HG02973 (cell line): ENCODE measurements at regions not wholly inside any gene's neighbourhood (a gene's known extent, or its start where the extent isn't known, plus 50 kb on each side); places are given as distances from the start of the nearest gene placed in this dataset.

ENCODE experiments used
- ATAC-seq: cut with Tn5 transposase; IDR thresholded peaks from one replicate; pipeline ENCODE4 v1.9.1; 2021; ENCODE audit warnings: moderate library complexity; ENCODE audit not compliant: unreplicated experiment

DNA sequence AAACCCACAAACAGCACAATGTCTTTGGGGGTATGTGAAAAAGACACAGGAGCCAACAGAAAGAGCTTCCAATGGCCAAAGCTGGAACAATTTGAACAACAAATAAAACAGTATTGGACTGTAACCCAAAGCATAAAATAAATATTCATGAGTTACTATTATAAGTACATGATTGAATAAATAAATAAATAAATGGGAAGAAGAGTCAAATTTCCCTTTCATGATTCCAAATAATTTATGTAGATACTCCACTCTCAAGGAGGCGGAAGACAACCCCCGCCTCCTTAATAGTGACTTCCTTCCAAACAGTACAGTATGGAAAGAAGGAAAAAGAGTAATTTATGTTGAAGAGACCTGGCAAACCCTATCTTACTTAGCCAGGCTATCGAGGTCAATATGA is 124.4 kb upstream of the P2RY1 start:
- no peak for ATAC-seq

DNA sequence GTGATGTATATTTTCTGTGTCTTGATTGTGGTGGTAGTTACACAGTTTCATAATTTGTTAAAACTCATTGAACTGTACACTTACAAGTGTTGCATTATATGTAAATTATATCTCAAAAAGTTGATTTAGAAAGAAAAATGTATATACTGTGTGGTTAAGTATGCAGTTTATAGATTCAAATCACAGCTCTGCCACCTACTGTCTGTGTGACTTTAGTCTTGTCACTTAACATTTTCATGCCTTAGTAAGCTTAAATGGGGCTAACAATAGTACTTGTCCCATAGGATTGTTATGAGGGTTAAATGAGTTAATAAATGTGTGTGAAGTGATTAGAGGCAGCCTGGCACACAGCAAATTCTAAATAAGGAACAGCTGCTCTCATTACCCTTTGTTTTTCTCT is 120.9 kb upstream of the P2RY1 start:
- no peak for ATAC-seq

DNA sequence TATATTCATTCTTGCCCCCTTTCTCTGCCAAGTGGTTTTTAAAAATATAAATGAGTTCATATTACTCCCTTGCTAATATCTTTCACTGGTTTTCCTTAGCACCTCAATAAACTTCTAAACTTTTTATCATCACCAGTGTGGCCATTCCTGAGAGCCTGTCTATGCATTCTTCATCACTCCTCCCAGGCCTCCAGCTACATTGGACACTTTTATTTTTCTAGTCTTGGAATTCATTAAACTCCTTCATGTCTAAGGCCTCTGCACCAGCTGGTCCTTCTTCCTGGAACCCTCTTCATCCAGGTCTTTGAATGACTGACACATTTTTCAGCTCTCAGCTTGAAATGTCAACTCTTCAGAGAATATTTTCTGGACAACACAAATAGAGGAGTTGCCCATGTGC is 120.4 kb upstream of the P2RY1 start:
- ATAC-seq = no peak

DNA sequence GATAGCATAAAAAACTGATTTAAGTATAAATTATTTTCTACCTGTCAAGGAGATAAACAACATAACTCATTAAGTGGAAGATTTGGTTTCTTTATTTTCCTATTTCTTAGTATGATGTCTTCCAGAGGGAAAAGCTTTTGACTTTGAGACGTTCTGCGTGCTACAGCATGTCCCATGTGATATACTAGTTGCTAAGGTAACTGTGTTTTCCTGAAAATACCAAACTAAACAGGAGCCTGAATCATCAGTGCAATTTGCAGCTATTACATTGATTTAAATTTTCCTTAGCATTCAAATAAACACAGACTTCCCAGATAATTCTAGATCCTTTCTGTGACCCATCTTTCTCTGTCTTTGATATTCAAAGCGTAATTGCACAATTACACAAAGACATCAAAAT is 117.7 kb upstream of the P2RY1 start:
- ATAC-seq = no peak

DNA sequence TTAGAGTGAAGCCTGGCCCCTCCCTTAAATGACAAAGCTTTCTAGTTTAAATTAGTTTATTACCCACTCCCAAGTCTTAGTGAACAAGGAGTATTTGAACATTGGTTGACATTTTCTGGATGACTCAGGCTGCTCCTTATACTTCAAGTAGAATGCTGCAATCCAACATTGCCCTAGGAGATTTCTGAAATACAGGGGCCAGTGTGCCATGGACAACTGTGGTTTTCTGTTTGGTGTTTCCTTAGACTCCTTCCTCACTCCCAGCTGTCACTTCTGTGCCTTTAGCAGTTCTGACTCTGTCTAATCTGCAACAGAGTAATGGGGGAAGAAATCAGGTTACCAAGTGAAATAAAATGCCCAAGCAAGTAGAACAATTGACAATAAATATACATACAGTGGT is 116.1 kb upstream of the P2RY1 start:
- no peak for ATAC-seq

DNA sequence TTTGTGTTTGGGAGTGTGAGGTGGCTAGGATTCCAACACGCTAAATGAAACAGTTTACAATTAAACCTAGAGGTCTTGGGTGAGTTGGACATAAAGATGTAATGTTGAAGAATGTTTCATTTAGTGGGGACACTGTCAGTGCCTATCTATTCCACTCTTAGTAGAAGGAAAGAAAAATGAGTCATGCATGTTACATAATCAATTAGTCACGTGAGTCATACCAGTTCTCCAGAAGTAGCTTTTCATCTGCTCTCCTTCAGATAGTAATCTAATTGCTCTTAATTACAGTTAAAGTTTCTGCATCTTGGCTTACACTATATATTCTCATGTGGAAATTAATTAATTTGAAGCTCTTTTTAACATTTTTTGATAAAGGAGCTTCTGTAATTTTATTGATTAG is 115.7 kb upstream of the P2RY1 start:
- no peak for ATAC-seq

DNA sequence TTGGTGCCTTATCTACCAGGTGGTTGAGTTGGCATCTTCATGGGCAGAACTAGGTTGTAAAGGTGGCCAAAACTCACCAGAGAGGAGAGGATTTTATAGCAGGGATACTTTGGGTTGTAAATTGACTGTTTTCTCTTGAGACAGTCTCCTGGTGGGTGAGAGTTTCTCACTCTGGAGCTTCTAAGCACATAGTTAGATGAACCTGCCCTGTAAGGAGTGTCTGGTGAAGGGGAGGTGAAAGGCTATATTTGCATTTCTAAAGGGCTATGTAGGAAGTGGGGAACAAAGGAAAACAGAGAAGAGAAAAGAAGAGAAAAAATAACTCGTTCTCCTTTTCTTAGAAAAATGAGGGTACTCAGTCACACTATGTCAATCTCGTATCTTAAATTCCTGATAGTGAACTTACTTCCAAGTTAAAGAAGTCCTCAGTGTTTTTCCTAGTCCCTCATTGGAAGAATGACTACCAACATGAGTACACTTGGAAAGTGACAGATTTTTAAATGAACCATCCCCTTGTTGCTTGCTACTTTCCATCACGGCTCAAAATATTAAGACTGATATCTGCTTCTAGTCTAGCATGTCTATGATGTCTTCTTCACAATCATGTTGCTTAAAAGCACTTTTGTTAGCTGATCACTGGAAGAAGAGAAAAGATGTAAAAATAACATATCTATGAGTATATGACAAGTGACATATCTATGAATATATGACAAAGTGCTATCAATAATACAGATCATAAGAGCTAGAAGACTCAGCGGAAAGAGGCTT is 113.8 kb upstream of the P2RY1 start:
- no peak for ATAC-seq

DNA sequence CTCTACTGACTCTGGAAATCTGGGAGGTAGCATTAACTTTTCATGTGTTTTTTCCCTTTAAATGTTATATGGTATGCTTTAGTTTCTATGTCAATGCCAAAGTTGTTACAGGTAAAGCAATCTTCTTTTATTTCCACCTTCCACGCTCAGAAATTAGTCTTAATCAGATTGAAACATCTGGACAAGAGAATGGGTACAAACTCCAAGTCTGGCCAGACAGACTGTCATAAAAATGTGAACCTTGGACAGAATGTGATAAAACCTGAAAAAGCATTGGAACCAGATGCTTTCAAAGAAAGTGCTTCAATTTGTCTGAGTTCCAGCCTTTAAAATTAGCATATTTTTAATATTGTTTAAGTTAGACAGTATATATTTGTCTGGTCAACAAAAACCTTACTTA is 110.7 kb upstream of the P2RY1 start:
- ATAC-seq = no peak

DNA sequence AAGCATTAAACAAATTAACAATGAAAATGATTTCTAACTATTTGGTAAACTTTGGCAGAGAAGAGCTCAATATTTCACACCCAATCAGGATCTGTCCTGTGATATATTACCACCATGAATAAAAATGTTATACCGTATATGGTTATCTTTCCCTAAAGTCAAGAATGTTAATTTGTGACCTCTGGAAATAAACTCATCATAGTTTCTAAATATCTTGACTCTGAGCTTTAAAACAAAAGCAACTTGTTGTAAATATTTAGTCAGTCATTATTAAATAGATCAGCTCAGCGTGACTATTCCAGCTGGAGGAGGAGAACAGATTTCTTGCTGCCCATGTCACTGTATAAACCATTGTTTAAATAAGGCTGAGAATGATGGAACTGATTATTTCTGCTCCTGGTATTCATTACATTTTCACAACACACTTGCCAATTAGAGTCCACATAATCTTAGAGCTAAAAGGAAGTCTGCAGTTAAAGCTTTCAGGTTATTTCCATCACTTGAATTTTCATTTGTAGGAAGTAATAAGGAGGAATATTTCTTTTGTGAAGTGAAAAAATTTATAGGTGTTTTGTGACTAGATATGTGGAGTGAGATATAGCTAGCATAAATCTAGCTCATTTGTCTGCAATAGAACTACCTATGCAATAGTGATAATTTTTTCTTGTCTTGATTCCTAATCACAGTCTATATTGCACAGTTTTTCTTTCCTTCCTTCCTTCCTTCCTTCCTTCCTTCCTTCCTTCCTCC is 106.5 kb upstream of the P2RY1 start:
- ATAC-seq = no peak

DNA sequence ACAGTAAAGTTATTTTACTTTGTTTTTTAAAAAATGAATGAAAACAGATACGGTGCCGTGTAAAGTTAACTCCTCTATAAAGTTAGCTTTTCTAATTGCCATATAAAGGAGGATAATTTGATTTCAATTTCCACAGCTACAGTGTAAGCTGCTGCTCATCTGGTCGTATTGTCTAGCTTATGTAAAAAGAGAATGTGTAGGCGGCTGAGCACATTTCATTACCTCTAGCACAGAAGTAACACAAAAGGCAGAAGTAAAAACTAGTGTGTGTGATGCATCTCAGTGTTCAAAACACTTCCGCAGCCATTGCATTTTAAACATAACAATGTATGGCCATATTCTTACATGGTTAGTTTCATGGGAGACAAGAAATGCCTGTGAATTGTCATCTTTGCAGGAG is 105.0 kb upstream of the P2RY1 start:
- peak; percentile 90 for ATAC-seq

DNA sequence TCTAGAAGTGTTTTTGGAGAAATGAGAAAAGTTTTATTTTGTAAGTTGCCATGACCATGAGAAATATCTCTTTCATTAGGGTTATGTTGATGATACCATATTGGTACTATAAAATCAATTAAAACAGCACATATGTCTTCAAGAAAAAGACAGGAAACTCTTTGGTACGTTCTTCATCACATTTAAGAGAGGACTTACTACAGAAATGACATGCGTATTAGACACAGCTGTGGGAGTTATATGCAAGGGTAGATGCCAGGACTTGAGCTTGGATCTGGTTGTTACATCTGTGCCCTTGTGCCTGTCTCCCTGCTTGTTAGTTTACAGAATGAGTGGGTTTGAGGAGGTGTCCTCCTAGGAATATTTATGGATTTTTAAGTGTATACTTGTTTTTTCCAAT is 103.4 kb upstream of the P2RY1 start:
- ATAC-seq = no peak

DNA sequence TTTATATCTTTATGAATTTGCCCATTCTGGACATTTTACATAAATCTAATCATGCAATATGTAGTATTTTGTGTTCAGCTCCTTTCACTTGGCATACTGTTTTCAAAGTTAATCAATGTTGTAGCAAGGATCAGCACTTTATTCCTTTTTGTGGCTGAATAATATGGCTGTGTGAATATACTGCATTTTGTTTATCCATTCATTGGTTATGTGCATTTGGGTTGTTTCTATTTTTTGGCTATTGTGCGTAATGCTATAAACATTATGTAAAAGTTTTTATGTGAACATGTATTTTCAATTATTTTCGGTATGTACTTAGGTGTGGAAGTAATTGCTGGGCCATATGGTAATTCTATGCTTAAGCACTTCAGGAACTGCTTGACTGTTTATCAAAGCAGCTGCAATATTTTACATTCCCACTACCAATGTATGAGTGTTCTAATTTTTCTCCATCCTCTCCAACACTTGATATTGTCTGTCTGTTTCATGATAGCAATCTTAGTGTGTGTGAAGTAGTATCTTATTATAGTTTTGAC is 101.3 kb upstream of the P2RY1 start:
- no peak for ATAC-seq

DNA sequence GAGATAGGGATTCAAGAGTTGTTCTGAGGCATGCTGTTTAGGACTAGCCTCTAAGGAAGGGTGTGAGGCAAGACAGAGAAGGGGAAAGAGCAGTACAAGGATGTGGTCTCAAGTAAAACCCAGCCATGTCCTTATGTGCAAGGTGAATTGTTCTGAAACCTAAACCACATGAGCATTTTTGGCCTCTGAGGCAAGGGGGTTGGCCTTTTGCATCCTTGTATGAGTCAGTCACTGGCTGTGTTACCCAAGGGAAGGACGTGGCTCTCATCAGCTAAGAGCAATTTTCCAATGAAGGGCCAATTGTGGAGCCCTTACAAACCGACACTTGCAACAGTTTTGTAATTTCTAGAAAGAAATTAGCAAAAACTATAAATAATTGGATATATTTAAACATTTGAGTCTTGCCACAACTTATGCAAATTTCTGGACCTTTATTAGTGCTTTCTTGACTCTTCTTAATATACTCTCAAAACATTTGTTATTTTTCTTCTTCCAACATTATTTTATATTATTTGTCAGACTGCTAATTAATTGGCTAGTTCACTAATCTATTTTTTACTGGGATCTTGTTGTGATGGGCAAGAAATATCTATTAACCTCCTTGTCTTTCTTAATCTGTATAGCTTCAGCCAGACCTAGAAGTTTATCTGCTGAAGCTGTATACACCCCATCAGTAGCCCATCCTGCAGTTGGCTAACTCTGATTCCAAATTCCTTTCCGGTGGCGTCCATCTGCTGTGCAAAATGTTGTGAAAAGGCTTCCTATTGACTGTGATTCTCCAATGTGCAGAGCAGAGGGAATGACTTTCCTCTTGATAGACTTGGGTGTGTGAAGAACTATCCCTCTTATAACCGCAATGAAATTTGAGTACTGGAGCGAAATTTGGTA is 97.7 kb upstream of the P2RY1 start:
- peak; percentile 100 for ATAC-seq

DNA sequence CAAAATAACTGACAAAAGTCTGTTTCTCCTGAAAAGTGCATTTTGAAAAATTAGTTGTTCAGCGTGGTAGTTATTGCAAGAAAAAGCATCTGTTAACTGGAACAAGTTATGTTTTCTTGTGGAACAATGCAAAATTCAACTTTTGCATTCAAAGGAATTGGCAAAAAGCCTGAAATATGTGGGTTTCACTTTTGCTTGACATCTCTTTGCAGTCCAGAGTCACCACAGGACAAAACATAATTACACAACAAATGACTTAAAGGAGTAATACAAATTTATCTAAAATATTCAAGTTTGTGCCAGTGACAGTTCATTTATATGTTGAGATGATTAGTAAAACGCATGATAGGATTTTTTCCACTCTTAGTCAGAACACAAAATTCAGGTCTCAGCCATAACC is 96.3 kb upstream of the P2RY1 start:
- no peak for ATAC-seq

DNA sequence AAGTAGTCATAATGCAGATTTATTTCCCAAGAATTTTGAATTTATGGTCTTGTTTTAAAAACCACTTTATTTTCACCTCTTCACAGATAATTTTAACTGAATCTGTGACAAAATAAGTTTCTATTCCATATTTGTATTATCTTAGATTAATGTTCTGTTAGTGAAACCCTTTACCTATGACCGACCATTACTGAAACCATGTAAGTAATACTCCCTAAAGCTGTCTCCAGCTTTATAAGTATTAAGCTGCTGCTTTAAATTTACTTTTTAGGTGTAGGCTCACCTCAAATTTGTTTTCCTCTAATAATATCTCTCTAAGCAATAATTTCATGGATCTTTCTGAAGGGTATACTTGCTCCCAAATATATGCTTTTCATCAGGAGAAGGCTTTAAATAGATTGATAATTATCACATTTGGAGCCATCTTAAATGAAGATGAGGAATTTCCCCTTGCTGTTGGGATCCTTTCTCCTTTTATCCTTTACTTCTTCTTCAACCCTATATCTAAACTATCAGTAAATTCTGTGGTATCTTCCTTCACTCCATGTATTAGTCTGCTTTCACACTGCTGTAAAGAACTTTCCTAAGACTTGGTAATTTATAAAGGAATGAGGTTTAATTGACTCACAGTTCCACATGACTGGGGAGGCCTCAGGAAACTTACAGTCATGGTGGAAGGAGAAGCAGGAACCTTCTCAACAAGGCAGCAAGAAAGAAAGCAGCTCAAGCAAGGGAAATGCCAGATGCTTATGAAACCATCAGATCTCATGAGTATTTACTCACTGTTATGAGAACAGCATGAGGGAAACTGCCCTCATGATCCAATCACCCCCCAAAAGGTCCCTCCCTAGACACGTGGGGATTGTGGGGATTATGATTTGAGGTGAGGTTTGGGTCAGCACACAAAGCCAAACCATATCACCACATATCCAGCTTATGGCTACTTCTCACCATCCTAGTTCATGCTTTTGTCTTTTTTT is 92.3 kb upstream of the P2RY1 start:
- ATAC-seq = peak; percentile 59

DNA sequence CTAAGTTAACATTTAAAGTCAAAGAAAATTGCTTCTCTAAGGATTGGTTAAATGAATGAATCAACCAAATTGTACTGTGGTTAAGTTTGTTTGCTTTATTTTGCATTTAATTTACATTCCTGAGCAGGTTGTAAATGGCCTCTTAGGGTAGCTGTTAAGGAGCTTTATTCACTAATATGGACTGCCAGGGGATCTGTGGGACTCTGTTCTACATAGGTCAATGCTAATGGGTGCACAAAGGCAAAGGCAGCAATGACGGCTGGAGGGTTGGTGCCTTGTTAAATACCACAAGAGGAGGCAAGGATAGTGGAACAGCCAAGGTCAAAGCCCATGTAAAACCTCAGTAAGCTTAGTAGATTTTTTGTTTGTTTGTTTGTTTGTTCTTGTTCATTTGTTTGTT is 89.3 kb upstream of the P2RY1 start:
- ATAC-seq = no peak

DNA sequence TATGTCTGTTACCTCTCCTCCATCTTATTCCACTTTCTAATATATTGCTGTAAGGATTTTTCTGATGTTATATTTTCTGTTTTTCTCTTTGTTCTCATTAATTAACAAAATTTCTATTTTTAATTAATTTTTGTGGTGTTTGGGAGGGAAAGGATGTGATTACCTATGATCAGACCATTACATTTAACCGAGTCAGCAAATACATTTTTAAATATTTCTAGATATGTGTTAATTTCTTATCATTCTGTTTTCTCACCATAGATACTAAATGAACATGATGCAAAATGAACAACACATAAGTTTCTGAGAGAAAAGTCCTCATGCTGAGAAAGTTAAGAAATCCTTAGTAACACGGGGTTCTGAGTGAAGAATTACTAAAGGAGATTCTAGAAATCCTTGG is 80.6 kb upstream of the P2RY1 start:
- ATAC-seq = no peak

DNA sequence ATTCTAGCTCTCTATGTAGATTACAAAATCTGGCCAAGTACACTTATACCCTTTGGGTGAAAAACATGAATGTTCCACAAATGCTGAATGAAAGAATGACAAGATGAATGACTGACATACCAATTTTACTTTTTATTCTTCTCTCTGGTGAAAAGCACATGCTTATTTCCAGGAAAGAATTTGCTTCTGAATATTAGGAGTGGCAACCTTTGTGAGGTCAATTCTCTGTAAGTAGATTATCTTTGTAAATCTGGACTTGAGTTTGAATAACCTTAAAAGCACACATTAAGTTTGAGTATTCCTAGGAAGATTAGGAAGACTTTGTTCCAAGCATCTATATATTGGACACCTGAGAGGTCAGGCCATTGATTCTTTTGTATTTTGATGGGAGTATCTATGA is 78.1 kb upstream of the P2RY1 start:
- ATAC-seq = no peak

DNA sequence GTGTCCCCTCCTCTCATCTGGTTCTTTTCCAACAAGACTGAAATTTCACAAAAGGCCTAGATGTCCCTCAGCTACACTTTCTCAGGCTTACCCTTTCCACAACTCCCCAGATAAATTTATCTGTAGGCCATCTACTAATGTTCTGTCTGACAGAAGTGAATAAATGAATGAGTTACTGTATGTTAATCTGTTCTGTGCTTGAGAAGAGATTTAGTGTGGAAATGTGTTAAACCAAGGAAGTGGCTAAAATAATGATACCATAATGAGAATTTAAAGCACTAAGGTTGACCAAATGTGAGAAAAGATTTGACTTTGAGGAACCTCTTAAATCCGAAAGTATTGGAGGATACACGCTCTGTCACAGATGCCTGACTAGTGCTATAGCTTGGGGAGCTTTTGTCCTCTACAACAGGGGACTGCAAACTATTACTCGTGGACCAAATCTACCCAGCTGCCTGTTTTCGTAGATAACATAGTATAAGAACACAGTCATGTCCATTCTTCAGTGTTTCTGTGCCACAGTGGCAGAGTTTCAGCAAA is 74.8 kb upstream of the P2RY1 start:
- ATAC-seq = peak; percentile 78

DNA sequence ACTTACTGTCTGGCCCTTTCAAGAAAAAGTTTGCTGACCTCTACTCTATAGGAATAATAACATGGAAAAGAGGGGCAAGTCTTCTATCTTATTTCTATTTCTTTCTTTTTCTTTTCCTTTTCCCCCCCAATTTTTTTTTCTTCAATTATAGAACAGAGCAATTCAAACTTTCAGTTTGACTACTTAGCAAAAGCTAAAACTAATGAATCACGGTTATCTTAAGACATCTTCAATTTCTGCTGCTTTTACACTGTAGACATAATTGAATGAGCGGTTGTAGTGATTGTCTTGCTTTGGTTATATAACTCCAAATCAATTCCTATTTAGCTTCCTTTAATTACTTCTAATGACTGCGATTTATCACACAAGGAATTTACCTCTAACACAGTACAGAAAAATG is 74.3 kb upstream of the P2RY1 start:
- no peak for ATAC-seq
